Osteocyte (in vitro differentiated cells): ENCODE measurements at regions not wholly inside any gene's neighbourhood (a gene's known extent, or its start where the extent isn't known, plus 50 kb on each side); places are given as distances from the start of the nearest gene placed in this dataset.

ENCODE experiments used
- DNase-seq: peaks from one replicate; pipeline ENCODE4 v3.0.0; 2021; ENCODE audit warnings: mixed read lengths; ENCODE audit not compliant: unreplicated experiment; ENCODE audit errors: extremely low spot score
- H3K27ac Mint-ChIP-seq: one replicate; pipeline ENCODE4 v1.8.0; 2021; ENCODE audit warnings: mild to moderate bottlenecking, mixed read lengths; ENCODE audit not compliant: unreplicated experiment
- H3K27me3 Mint-ChIP-seq: one replicate; pipeline ENCODE4 v1.8.0; 2021; ENCODE audit warnings: mixed read lengths; ENCODE audit not compliant: unreplicated experiment
- H3K36me3 Mint-ChIP-seq: one replicate; pipeline ENCODE4 v1.8.0; 2021; ENCODE audit warnings: mixed read lengths; ENCODE audit not compliant: unreplicated experiment
- H3K4me1 Mint-ChIP-seq: one replicate; pipeline ENCODE4 v1.8.0; 2021; ENCODE audit warnings: mixed read lengths; ENCODE audit not compliant: unreplicated experiment
- H3K4me3 Mint-ChIP-seq: one replicate; pipeline ENCODE4 v1.8.0; 2021; ENCODE audit warnings: mild to moderate bottlenecking, moderate library complexity, mixed read lengths; ENCODE audit not compliant: unreplicated experiment
- H3K9me3 Mint-ChIP-seq: one replicate; pipeline ENCODE4 v1.8.0; 2021; ENCODE audit warnings: mixed read lengths; ENCODE audit not compliant: unreplicated experiment
- TF ChIP-seq, protein P1 (sequence below): fragments of 200-600 bp; sonication (generic); IDR thresholded peaks from 2 replicates; pipeline ENCODE4 v1.5.0; 2021; ENCODE audit warnings: antibody characterized with exemption, mild to moderate bottlenecking, moderate library complexity

DNA sequence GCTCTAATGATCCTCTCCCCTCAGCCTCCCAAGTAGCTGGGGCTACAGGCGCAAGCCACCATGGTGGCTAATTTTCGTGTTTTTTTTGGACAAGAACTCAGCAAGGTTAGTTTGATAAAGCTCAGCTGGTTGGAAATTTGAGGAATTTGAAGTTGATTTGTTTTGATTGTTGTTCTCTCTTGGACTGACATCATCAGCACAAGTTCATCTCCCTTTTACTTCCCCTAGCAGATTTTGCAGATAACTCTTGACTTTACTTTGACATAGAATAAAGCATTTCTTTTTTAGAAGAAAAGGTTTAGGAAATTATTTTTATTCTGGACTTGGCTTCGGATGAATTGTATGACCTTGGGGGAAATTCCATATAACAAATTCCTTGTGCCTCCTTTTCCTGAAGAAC, 74.9 kb upstream of the DLX2 start:
- TF ChIP-seq, protein P1, sequence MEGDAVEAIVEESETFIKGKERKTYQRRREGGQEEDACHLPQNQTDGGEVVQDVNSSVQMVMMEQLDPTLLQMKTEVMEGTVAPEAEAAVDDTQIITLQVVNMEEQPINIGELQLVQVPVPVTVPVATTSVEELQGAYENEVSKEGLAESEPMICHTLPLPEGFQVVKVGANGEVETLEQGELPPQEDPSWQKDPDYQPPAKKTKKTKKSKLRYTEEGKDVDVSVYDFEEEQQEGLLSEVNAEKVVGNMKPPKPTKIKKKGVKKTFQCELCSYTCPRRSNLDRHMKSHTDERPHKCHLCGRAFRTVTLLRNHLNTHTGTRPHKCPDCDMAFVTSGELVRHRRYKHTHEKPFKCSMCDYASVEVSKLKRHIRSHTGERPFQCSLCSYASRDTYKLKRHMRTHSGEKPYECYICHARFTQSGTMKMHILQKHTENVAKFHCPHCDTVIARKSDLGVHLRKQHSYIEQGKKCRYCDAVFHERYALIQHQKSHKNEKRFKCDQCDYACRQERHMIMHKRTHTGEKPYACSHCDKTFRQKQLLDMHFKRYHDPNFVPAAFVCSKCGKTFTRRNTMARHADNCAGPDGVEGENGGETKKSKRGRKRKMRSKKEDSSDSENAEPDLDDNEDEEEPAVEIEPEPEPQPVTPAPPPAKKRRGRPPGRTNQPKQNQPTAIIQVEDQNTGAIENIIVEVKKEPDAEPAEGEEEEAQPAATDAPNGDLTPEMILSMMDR, result no peak
- H3K4me3 Mint-ChIP-seq, result no peak overlapping the region

DNA sequence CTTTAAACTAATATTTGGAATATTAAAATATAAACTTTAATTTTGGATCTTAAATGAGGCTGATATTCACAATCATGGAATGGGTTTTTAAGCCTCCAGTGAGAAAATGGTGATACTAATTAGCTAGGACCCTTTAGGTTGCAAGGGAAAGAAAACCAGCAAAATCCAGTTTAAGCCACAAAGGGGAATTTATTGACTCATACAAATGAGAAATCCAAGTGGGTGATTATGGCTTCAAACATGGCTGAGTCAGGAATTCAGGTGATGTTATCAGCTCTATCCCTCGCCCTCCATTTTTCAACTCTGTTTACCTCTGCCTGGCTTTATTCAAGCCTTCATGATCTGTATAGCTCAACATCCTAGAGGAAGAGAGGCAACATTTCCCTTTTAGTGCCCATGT, 75.3 kb upstream of the DLX2 start:
- no peaks in the 10 kb centered on the region for H3K36me3 Mint-ChIP-seq
- DNase-seq, result no peak
- no peak overlapping the region for H3K27ac Mint-ChIP-seq
- no peak overlapping the region for H3K4me3 Mint-ChIP-seq
- H3K9me3 Mint-ChIP-seq, result peaks cover 5% of the 10 kb centered on the region
- H3K4me1 Mint-ChIP-seq, result peaks cover 8% of the 10 kb centered on the region
- H3K27me3 Mint-ChIP-seq, result no peaks in the 10 kb centered on the region
- TF ChIP-seq, protein P1, result no peak

More for the DNA sequence above, 74.9 kb upstream of the DLX2 start:
- peaks cover 8% of the 10 kb centered on the region for H3K4me1 Mint-ChIP-seq
- H3K27ac Mint-ChIP-seq, result no peak overlapping the region
- DNase-seq, result no peak
- peaks cover 5% of the 10 kb centered on the region for H3K9me3 Mint-ChIP-seq
- no peaks in the 10 kb centered on the region for H3K27me3 Mint-ChIP-seq
- no peaks in the 10 kb centered on the region for H3K36me3 Mint-ChIP-seq

DNA sequence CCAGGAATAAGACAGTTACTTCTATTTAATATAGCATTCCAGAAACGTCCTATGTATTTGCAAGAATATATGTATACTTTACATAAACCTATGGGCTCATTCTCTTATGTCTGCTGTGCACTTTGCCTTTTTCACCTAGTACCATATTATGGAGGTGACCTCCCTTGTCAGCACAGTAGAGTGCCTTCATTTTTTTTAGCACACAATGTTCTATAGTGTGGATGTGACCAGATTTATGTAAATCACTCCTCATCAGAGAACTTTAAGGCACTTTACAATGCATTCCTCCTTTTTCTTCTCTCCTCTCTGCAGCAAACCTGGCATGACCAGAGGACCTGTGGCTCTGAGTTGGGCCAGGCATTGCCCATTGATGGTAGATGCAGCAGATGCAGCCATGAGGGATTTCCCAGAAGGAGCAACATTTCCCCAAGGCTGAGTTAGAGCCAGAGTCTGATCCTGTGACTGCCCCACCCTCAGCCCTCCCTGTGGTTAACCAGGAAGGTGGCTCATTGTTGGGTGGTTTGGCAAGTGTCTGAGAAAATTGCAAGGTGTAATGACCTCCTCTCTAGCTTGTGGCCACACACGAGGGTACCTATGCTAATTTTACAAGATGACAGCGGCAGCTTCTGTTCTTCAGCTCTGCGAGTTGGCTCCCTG, 76.5 kb upstream of the DLX2 start:
- TF ChIP-seq, protein P1, result no peak
- Mint-ChIP-seq H3K27ac (no peak overlapping the region), H3K4me1 (peaks cover 8% of the 10 kb centered on the region), H3K9me3 (peaks cover 5% of the 10 kb centered on the region), H3K27me3 (no peaks in the 10 kb centered on the region), H3K36me3 (peaks cover 2% of the 10 kb centered on the region), H3K4me3 (no peak overlapping the region)
- no peak for DNase-seq

DNA sequence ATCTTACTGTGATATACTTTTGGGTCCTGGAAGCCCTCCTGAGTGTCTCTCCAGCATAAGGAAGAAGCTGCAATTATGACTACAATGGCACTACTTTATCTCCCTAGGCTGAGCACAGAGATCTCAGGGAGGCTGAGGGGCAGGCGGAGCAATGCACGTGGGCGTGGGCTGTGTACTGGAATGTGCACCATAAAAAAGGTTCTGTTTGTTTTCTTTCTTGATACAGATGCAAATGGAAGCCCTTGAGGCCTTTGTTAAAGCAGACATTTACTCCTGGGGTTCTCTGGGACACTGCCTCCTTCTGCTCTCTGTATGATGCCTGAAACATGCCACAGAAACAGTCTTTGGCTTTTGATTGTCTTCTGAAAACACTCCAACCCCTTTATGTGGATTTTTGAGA, 79.1 kb upstream of the DLX2 start:
- TF ChIP-seq, protein P1, result no peak
- Mint-ChIP-seq H3K36me3 (peaks cover 2% of the 10 kb centered on the region), H3K4me3 (no peak overlapping the region), H3K27ac (no peak overlapping the region), H3K4me1 (peaks cover 8% of the 10 kb centered on the region), H3K9me3 (peaks cover 13% of the 10 kb centered on the region), H3K27me3 (no peaks in the 10 kb centered on the region)
- no peak for DNase-seq

DNA sequence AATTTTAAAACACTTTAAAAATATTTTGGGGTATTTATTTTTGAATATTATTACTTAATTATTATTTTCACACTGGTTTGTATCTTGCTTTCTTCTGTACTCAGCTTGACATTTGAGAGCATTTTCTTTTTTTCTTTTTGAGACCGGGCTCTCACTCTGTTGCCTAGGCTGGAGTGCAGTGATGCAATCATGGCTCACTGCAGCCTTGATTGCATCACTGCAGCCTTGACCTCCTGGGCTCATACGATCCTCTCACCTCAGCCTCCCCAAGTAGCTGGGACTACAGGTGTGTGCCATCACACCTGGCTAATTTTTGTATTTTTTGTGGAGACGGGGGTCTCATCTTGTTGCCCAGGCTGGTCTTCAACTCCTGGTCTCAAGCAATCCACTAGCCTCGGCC, 79.9 kb upstream of the DLX2 start:
- Mint-ChIP-seq H3K4me3 (no peak overlapping the region), H3K27me3 (no peaks in the 10 kb centered on the region), H3K4me1 (peaks cover 8% of the 10 kb centered on the region), H3K36me3 (peaks cover 2% of the 10 kb centered on the region), H3K27ac (no peak overlapping the region), H3K9me3 (peaks cover 13% of the 10 kb centered on the region)
- TF ChIP-seq, protein P1, result no peak
- DNase-seq, result no peak
